ENCODE measurements at regions not wholly inside any gene's neighbourhood (a gene's known extent, or its start where the extent isn't known, plus 50 kb on each side); places are given as distances from the start of the nearest gene placed in this dataset.

- no peak for DNase-seq (ENCODE audit: low read depth)
- no peak for TF ChIP-seq CTCF (IDR thresholded peaks at IDR 0.05; ENCODE audit: control insufficient read depth, extremely low read depth, insufficient read depth)
- H3K4me3 ChIP-seq (ENCODE audit: low read depth, low read length) = no peak overlapping the region
Measured at GRCh38 chr4:111812760-111813159, 332.5 kb upstream of the FAM241A start.

- H3K4me3 ChIP-seq (ENCODE audit: low read depth, low read length) = no peak overlapping the region
- no peak for TF ChIP-seq CTCF (IDR thresholded peaks at IDR 0.05; ENCODE audit: control insufficient read depth, extremely low read depth, insufficient read depth)
- DNase-seq (ENCODE audit: low read depth) = no peak
Measured at GRCh38 chr4:111813555-111814140, 331.6 kb upstream of the FAM241A start.

- TF ChIP-seq CTCF (IDR thresholded peaks at IDR 0.05; ENCODE audit: control insufficient read depth, extremely low read depth, insufficient read depth) = no peak
- no peak for DNase-seq (ENCODE audit: low read depth)
- no peak overlapping the region for H3K4me3 ChIP-seq (ENCODE audit: low read depth, low read length)
Measured at GRCh38 chr4:111814961-111815360, 330.3 kb upstream of the FAM241A start.

GRCh38 chr4:111821342-111821741 is 323.9 kb upstream of the FAM241A start:
- H3K4me3 ChIP-seq (ENCODE audit: low read depth, low read length) = no peak overlapping the region
- no peak for TF ChIP-seq CTCF (IDR thresholded peaks at IDR 0.05; ENCODE audit: control insufficient read depth, extremely low read depth, insufficient read depth)
- no peak for DNase-seq (ENCODE audit: low read depth)

GRCh38 chr4:111836601-111837000 is 308.7 kb upstream of the FAM241A start:
- no peak for DNase-seq (ENCODE audit: low read depth)
- TF ChIP-seq CTCF (IDR thresholded peaks at IDR 0.05; ENCODE audit: control insufficient read depth, extremely low read depth, insufficient read depth) = no peak
- no peak overlapping the region for H3K4me3 ChIP-seq (ENCODE audit: low read depth, low read length)

GRCh38 chr4:111837761-111838160 is 307.5 kb upstream of the FAM241A start:
- no peak for DNase-seq (ENCODE audit: low read depth)

More at GRCh38 chr4:111837761-111838160, 307.5 kb upstream of the FAM241A start:
- TF ChIP-seq CTCF (IDR thresholded peaks at IDR 0.05; ENCODE audit: control insufficient read depth, extremely low read depth, insufficient read depth) = no peak
- H3K4me3 ChIP-seq (ENCODE audit: low read depth, low read length) = no peak overlapping the region
